ENCODE measurements at regions not wholly inside any gene's neighbourhood (a gene's known extent, or its start where the extent isn't known, plus 50 kb on each side); places are given as distances from the start of the nearest gene placed in this dataset.

DNA sequence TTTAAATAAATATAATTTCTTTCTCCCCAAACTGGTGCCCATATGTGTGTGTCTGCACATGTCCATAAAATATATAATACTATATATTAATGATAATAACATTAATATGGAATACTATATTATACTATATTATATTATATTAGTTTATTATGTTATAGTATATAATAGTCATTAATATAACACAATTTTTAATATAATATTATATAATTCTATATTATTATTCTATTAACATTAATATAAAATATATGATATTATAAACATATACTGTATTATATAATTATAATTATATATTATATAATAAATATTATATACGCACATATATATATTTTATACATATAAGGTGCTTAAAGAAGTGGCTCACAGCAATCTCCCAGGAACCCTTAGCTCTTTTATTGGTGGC is 513.0 kb upstream of the CDH11 start:
- Histone ChIP-seq H2AK5ac (ENCODE audit: low read depth, low read length) (no peak overlapping the region), H4K5ac (ENCODE audit: low read depth, low read length) (no peak overlapping the region), H3K9me1 (ENCODE audit: insufficient read depth, low read length) (no peaks in the 10 kb centered on the region; the same call in 1 of the 2 replicates), H3K9ac (ENCODE audit: low read depth, low read length) (no peak overlapping the region), H3K4ac (ENCODE audit: low read depth, low read length) (no peak overlapping the region), H3K79me1 (ENCODE audit: low read depth in 1 of 2, low read length in 2 of 2) (no peaks in the 10 kb centered on the region), H3K4me2 (ENCODE audit: low read depth, low read length) (no peak overlapping the region), H2AK9ac (replicated peaks; ENCODE audit: low read depth, low read length, poor library complexity) (no peak overlapping the region), H3K27ac (ENCODE audit: insufficient read depth, low read length) (no peak overlapping the region), H2BK5ac (ENCODE audit: low read depth, low read length, poor library complexity, severe bottlenecking) (no peak overlapping the region), H4K20me1 (ENCODE audit: insufficient read depth, low read length) (no peaks in the 10 kb centered on the region), H3K23ac (ENCODE audit: low read depth, low read length) (no peak overlapping the region), H3K27me3 (ENCODE audit: control insufficient read depth, insufficient read depth, low read length) (peaks cover 13% of the 10 kb centered on the region), H3K9me3 (ENCODE audit: control insufficient read depth, insufficient read depth, low read length) (no peaks in the 10 kb centered on the region), H4K8ac (ENCODE audit: low read depth in 2 of 2, low read length in 2 of 2) (no peak overlapping the region), H3K4me3 (ENCODE audit: insufficient read depth, low read depth, low read length) (no peak overlapping the region), H2AFZ (replicated peaks; ENCODE audit: low read length, poor library complexity) (no peak overlapping the region), H2BK120ac (ENCODE audit: low read depth, low read length) (no peak overlapping the region), H4K91ac (ENCODE audit: insufficient read depth, low read depth, low read length) (no peak overlapping the region), H2BK20ac (ENCODE audit: low read depth, low read length) (no peak overlapping the region), H3K56ac (ENCODE audit: extremely low read depth, insufficient read depth, low read length) (no peak overlapping the region), H2BK15ac (ENCODE audit: low read depth, low read length) (no peak overlapping the region), H3K18ac (ENCODE audit: low read depth, low read length) (no peak overlapping the region), H3K36me3 (ENCODE audit: control insufficient read depth, insufficient read depth, low read length) (no peaks in the 10 kb centered on the region), H3K4me1 (ENCODE audit: control insufficient read depth, insufficient read depth, low read length) (no peaks in the 10 kb centered on the region), H3K14ac (replicated peaks; ENCODE audit: low read depth, low read length) (no peak overlapping the region)
- POLR2A ChIA-PET (ENCODE audit: unreplicated experiment), result no interaction called here
- intact Hi-C loops (cut with micrococcal nuclease) (no loop called here), dilution Hi-C loops (cut with HindIII; ENCODE audit: low sequenced_read_pairs, unreplicated experiment) (no loop called here), in situ Hi-C loops (cut with MboI; ENCODE audit: low sequenced_read_pairs) (no loop called here)
- BruUV-seq (replicated peaks), result no TSS peak
- WGBS, 2 experiments (ENCODE audit: extremely low coverage in 2 of 2, insufficient read length in 1 of 2), result no CpG with 5 or more reads among the region's 1 CpG
- TF ChIP-seq CHD1 (IDR thresholded peaks at IDR 0.05; ENCODE audit: low read depth, low read length), result no peak
- TF ChIP-seq RCOR1 (IDR thresholded peaks at IDR 0.05; ENCODE audit: insufficient replicate concordance, low read length), result no peak
- TF ChIP-seq CEBPB (IDR thresholded peaks at IDR 0.05; ENCODE audit: low read depth, low read length), result no peak
- no peak for TF ChIP-seq BHLHE40 (IDR thresholded peaks at IDR 0.05; ENCODE audit: low read depth, low read length)
- TF ChIP-seq, protein P1, sequence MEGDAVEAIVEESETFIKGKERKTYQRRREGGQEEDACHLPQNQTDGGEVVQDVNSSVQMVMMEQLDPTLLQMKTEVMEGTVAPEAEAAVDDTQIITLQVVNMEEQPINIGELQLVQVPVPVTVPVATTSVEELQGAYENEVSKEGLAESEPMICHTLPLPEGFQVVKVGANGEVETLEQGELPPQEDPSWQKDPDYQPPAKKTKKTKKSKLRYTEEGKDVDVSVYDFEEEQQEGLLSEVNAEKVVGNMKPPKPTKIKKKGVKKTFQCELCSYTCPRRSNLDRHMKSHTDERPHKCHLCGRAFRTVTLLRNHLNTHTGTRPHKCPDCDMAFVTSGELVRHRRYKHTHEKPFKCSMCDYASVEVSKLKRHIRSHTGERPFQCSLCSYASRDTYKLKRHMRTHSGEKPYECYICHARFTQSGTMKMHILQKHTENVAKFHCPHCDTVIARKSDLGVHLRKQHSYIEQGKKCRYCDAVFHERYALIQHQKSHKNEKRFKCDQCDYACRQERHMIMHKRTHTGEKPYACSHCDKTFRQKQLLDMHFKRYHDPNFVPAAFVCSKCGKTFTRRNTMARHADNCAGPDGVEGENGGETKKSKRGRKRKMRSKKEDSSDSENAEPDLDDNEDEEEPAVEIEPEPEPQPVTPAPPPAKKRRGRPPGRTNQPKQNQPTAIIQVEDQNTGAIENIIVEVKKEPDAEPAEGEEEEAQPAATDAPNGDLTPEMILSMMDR (conservative IDR thresholded peaks at IDR 0.05; ENCODE audit: low read depth, low read length), result no peak
- no peak for TF ChIP-seq RAD21 (IDR thresholded peaks at IDR 0.05; ENCODE audit: low read length)
- no peak for TF ChIP-seq POLR2A (IDR thresholded peaks at IDR 0.05; ENCODE audit: low read depth, low read length)
- TF ChIP-seq, protein P2, sequence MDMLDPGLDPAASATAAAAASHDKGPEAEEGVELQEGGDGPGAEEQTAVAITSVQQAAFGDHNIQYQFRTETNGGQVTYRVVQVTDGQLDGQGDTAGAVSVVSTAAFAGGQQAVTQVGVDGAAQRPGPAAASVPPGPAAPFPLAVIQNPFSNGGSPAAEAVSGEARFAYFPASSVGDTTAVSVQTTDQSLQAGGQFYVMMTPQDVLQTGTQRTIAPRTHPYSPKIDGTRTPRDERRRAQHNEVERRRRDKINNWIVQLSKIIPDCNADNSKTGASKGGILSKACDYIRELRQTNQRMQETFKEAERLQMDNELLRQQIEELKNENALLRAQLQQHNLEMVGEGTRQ (IDR thresholded peaks at IDR 0.05; ENCODE audit: low read depth, low read length), result no peak
- TF ChIP-seq MAFK (IDR thresholded peaks at IDR 0.05; ENCODE audit: low read depth, low read length), result no peak
- TF ChIP-seq, protein P3, sequence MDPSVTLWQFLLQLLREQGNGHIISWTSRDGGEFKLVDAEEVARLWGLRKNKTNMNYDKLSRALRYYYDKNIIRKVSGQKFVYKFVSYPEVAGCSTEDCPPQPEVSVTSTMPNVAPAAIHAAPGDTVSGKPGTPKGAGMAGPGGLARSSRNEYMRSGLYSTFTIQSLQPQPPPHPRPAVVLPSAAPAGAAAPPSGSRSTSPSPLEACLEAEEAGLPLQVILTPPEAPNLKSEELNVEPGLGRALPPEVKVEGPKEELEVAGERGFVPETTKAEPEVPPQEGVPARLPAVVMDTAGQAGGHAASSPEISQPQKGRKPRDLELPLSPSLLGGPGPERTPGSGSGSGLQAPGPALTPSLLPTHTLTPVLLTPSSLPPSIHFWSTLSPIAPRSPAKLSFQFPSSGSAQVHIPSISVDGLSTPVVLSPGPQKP (IDR thresholded peaks at IDR 0.05; ENCODE audit: borderline replicate concordance, low read depth, low read length), result no peak
- no peak for TF ChIP-seq NFE2L2 (IDR thresholded peaks at IDR 0.05; ENCODE audit: low read depth, low read length)
- no peak for TF ChIP-seq MXI1 (IDR thresholded peaks at IDR 0.05; ENCODE audit: borderline replicate concordance, low read depth, low read length)
- no peak for TF ChIP-seq FOS (IDR thresholded peaks at IDR 0.05; ENCODE audit: low read depth, low read length)
- no peak for TF ChIP-seq MAZ (IDR thresholded peaks at IDR 0.05; ENCODE audit: borderline replicate concordance, low read depth, low read length)
- TF ChIP-seq SMC3 (IDR thresholded peaks at IDR 0.05; ENCODE audit: low read depth, low read length), result no peak
- ATAC-seq (ENCODE audit: low read depth), result no peak
- CTCF ChIA-PET, result no interaction called here
- no peak for DNase-seq
